ENCODE measurements at regions not wholly inside any gene's neighbourhood (a gene's known extent, or its start where the extent isn't known, plus 50 kb on each side); places are given as distances from the start of the nearest gene placed in this dataset.

DNA sequence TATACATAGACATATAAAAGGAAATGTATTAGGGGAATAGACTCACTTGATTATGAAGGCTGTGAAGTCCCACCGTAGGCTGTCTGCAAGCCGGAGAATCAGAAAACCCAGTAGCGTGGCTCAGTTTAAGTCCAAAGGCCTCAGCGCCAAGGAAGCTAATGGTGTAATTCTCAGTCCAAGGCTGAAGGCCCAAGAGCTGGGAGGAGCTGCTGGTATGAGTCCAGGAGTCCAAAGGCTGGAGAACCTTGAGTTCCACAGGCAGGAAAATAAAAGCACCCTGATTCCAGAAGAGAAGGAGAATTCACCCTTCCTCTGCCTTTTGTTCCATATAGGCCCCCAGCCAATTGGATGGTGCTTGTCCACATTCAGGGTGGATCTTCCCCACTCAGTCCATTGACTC lies 166.2 kb upstream of the TAC1 start:
- no peak overlapping the region for H3K27ac Mint-ChIP-seq
- Histone ChIP-seq H3K9me3 (ENCODE audit: low read length) (no peaks in the 10 kb centered on the region), H3K27me3 (ENCODE audit: insufficient read depth, low read length, poor library complexity, severe bottlenecking) (no peaks in the 10 kb centered on the region), H3K27ac (ENCODE audit: low read depth, low read length) (no peak overlapping the region), H3K4me1 (ENCODE audit: insufficient read depth, low read length) (no peaks in the 10 kb centered on the region), H3K4me3 (ENCODE audit: low read length) (no peak overlapping the region), H3K36me3 (ENCODE audit: insufficient read depth, low read length) (no peaks in the 10 kb centered on the region)
- ChIA-PET POLR2A (no interaction called here), CTCF (no interaction called here)
- H3K9me3 Mint-ChIP-seq, result peaks cover 0 to 8% (median 6%) of the 10 kb centered on the region in 5 donors
- no peaks in the 10 kb centered on the region for H3K27me3 Mint-ChIP-seq
- no peak overlapping the region for H3K4me3 Mint-ChIP-seq
- DNase-seq, result no peak
- H3K36me3 Mint-ChIP-seq, result no peaks in the 10 kb centered on the region
- no peaks in the 10 kb centered on the region for H3K4me1 Mint-ChIP-seq

DNA sequence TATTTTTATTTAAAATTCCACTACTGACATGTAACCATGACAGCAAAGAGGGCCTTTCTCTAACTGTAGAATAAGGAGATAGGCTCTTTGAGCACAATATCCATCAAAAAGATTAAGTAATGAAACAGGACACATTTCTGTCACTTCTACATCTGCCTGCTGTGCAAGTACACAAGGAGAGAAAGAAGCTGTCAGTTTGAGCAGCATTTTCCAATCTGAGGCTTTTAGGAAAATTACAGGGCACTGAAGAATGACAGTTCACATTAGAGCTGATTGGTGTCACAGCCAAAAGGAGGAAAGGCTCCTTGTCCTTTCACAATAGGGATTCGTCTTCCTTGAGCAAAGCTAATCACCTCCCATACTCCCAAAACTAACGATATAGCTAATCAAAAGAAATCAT lies 158.8 kb upstream of the TAC1 start:
- H3K4me1 Mint-ChIP-seq, result no peaks in the 10 kb centered on the region

GRCh38 chr7:97576043-97576442 lies 155.8 kb upstream of the TAC1 start:
- H3K27me3 ChIP-seq (ENCODE audit: insufficient read depth, low read length, poor library complexity, severe bottlenecking), result no peaks in the 10 kb centered on the region
- no peak for DNase-seq
- H3K27ac ChIP-seq (ENCODE audit: low read depth, low read length), result no peak overlapping the region
- Mint-ChIP-seq H3K4me3 (no peak overlapping the region), H3K27me3 (no peaks in the 10 kb centered on the region), H3K36me3 (no peaks in the 10 kb centered on the region), H3K4me1 (no peaks in the 10 kb centered on the region), H3K27ac (no peak overlapping the region), H3K9me3 (no peaks in the 10 kb centered on the region)
- H3K36me3 ChIP-seq (ENCODE audit: insufficient read depth, low read length), result no peaks in the 10 kb centered on the region
- ChIA-PET POLR2A (no interaction called here), CTCF (no interaction called here)
- H3K4me1 ChIP-seq (ENCODE audit: insufficient read depth, low read length), result no peaks in the 10 kb centered on the region
- no peaks in the 10 kb centered on the region for H3K9me3 ChIP-seq (ENCODE audit: low read length)
- H3K4me3 ChIP-seq (ENCODE audit: low read length), result no peak overlapping the region

More for the DNA sequence above, 158.8 kb upstream of the TAC1 start:
- no peaks in the 10 kb centered on the region for H3K27me3 ChIP-seq (ENCODE audit: insufficient read depth, low read length, poor library complexity, severe bottlenecking)
- ChIA-PET CTCF (no interaction called here), POLR2A (no interaction called here)
- H3K36me3 ChIP-seq (ENCODE audit: insufficient read depth, low read length), result no peaks in the 10 kb centered on the region
- no peak overlapping the region for H3K27ac ChIP-seq (ENCODE audit: low read depth, low read length)
- H3K27me3 Mint-ChIP-seq, result no peaks in the 10 kb centered on the region
- H3K4me3 Mint-ChIP-seq, result no peak overlapping the region
- no peak overlapping the region for H3K4me3 ChIP-seq (ENCODE audit: low read length)
- no peak for DNase-seq
- no peaks in the 10 kb centered on the region for H3K9me3 Mint-ChIP-seq
- H3K27ac Mint-ChIP-seq, result no peak overlapping the region
- no peaks in the 10 kb centered on the region for H3K9me3 ChIP-seq (ENCODE audit: low read length)
- H3K4me1 ChIP-seq (ENCODE audit: insufficient read depth, low read length), result no peaks in the 10 kb centered on the region
- no peaks in the 10 kb centered on the region for H3K36me3 Mint-ChIP-seq

DNA sequence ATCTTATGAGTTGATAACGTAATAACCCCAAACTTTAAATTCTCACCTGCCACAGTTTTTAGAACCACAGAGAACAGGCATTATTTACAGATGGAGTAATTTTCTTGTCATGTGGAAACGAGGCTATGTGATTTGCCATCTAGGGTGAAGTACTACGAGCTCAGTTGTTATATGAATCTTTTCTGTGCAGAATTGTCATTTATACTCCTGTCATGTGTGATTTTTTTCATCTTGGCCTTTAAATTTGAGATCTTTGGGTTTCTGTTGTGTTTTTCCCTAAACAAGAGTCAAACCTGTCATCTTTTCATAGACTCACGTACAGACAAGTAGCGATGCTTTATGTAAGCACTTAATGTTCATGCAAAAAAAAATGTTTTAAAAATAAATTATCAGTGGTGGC lies 153.7 kb upstream of the TAC1 start:
- no peaks in the 10 kb centered on the region for H3K4me1 Mint-ChIP-seq
- Histone ChIP-seq H3K9me3 (ENCODE audit: low read length) (no peaks in the 10 kb centered on the region), H3K36me3 (ENCODE audit: insufficient read depth, low read length) (no peaks in the 10 kb centered on the region), H3K4me3 (ENCODE audit: low read length) (no peak overlapping the region), H3K4me1 (ENCODE audit: insufficient read depth, low read length) (no peaks in the 10 kb centered on the region), H3K27me3 (ENCODE audit: insufficient read depth, low read length, poor library complexity, severe bottlenecking) (no peaks in the 10 kb centered on the region), H3K27ac (ENCODE audit: low read depth, low read length) (no peak overlapping the region)
- H3K4me3 Mint-ChIP-seq, result no peak overlapping the region
- peaks cover 0 to 7% (median 3%) of the 10 kb centered on the region in 5 donors for H3K9me3 Mint-ChIP-seq
- ChIA-PET POLR2A (no interaction called here), CTCF (no interaction called here)
- H3K36me3 Mint-ChIP-seq, result no peaks in the 10 kb centered on the region
- H3K27ac Mint-ChIP-seq, result no peak overlapping the region
- DNase-seq, result no peak
- no peaks in the 10 kb centered on the region for H3K27me3 Mint-ChIP-seq

- Mint-ChIP-seq H3K4me3 (no peak overlapping the region), H3K4me1 (no peaks in the 10 kb centered on the region), H3K36me3 (no peaks in the 10 kb centered on the region), H3K27ac (no peak overlapping the region), H3K9me3 (peaks cover 0 to 7% (median 4%) of the 10 kb centered on the region in 5 donors), H3K27me3 (no peaks in the 10 kb centered on the region)
- Histone ChIP-seq H3K9me3 (ENCODE audit: low read length) (no peaks in the 10 kb centered on the region), H3K4me3 (ENCODE audit: low read length) (no peak overlapping the region), H3K36me3 (ENCODE audit: insufficient read depth, low read length) (no peaks in the 10 kb centered on the region), H3K4me1 (ENCODE audit: insufficient read depth, low read length) (no peaks in the 10 kb centered on the region), H3K27ac (ENCODE audit: low read depth, low read length) (no peak overlapping the region), H3K27me3 (ENCODE audit: insufficient read depth, low read length, poor library complexity, severe bottlenecking) (no peaks in the 10 kb centered on the region)
- ChIA-PET POLR2A (no interaction called here), CTCF (no interaction called here)
- DNase-seq, result no peak
Measured at GRCh38 chr7:97580205-97580604, 151.7 kb upstream of the TAC1 start.

DNA sequence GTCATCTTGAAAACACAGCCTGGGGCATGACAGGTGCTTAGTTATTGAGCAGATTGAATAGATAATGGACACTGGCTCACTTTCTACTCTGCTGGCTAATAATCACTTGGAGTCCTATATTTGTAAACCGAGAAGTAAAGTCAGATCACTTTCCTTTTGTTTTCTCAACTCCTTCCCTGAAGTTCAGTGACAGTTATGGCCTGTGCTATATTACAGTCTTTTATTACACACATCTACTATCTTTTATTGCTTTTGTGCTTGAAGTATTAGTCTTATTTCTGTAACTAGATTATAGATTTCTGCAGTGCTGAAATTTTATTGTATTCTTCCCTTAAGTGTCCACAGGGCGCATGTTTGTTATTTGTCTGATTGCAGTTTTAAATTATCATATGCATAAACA lies 136.4 kb upstream of the TAC1 start:
- no peaks in the 10 kb centered on the region for H3K4me1 Mint-ChIP-seq
- H3K4me3 Mint-ChIP-seq, result no peak overlapping the region
- POLR2A ChIA-PET, result no interaction called here

DNA sequence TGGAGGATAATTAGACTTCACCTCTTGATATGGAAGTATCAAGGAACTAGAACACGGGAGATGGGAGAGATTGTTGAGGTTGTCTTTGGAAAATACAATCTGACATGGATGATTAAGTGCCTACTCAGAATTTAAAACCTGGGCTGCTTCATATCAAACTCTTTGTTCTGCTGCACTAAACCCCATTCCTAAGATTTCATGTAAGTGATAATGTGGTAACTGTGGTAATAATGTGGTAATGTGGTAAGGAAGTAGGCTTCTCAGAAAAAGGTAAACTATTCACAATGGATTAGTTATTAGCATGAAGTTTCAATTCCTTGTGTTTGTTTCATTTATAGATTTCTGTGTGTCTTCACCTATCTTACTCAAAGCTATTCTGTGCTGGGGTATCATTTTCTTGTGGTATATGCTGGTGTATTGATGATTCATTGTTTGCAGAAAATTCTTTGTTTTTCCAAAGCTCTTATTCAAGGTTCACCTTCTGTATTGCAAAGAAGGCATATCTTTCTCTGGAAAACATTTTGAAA lies 129.9 kb upstream of the TAC1 start:
- Histone ChIP-seq H3K27me3 (ENCODE audit: insufficient read depth, low read length, poor library complexity, severe bottlenecking) (no peaks in the 10 kb centered on the region), H3K36me3 (ENCODE audit: insufficient read depth, low read length) (no peaks in the 10 kb centered on the region), H3K9me3 (ENCODE audit: low read length) (no peaks in the 10 kb centered on the region), H3K4me3 (ENCODE audit: low read length) (no peak overlapping the region), H3K4me1 (ENCODE audit: insufficient read depth, low read length) (no peaks in the 10 kb centered on the region), H3K27ac (ENCODE audit: low read depth, low read length) (no peak overlapping the region)
- H3K27ac Mint-ChIP-seq, result no peak overlapping the region
- DNase-seq, result no peak
- H3K9me3 Mint-ChIP-seq, result peaks cover 0 to 3% (median 0%) of the 10 kb centered on the region in 5 donors
- no peak overlapping the region for H3K4me3 Mint-ChIP-seq
- POLR2A ChIA-PET, result no interaction called here
- peaks cover 0 to 4% of the 10 kb centered on the region in 2 donors for H3K27me3 Mint-ChIP-seq
- CTCF ChIA-PET, result no interaction called here
- H3K36me3 Mint-ChIP-seq, result no peaks in the 10 kb centered on the region
- H3K4me1 Mint-ChIP-seq, result no peaks in the 10 kb centered on the region

More for the DNA sequence above, 136.4 kb upstream of the TAC1 start:
- CTCF ChIA-PET, result no interaction called here
- H3K27ac ChIP-seq (ENCODE audit: low read depth, low read length), result no peak overlapping the region
- no peak for DNase-seq
- H3K36me3 ChIP-seq (ENCODE audit: insufficient read depth, low read length), result no peaks in the 10 kb centered on the region
- H3K4me1 ChIP-seq (ENCODE audit: insufficient read depth, low read length), result no peaks in the 10 kb centered on the region
- H3K36me3 Mint-ChIP-seq, result no peaks in the 10 kb centered on the region
- no peak overlapping the region for H3K27ac Mint-ChIP-seq
- no peaks in the 10 kb centered on the region for H3K27me3 ChIP-seq (ENCODE audit: insufficient read depth, low read length, poor library complexity, severe bottlenecking)
- H3K9me3 ChIP-seq (ENCODE audit: low read length), result no peaks in the 10 kb centered on the region
- H3K4me3 ChIP-seq (ENCODE audit: low read length), result no peak overlapping the region
- peaks cover 0 to 2% of the 10 kb centered on the region in 2 donors for H3K27me3 Mint-ChIP-seq
- peaks cover 0 to 2% (median 0%) of the 10 kb centered on the region in 5 donors for H3K9me3 Mint-ChIP-seq

DNA sequence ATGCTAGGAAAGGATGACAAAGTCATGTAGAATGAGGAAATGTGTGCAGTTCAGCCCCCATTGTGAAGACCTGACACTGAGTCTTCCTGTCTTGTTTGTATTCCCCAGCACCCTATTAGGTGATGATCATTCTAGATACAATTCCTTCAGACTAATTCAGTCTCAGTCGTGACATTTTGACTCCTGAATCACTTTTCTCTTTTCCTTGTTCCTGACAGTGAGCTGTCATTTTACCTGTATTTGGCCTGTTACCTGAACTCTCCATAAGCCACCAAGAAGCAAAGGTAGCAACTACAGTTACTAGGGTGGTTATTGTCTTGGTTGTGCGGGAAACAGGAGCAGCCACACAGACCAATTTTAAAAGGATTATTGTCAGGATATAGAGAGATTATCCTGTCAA lies 111.4 kb upstream of the TAC1 start:
- Mint-ChIP-seq H3K9me3 (peaks cover 0 to 2% (median 0%) of the 10 kb centered on the region in 5 donors), H3K4me1 (no peaks in the 10 kb centered on the region), H3K27ac (no peak overlapping the region), H3K4me3 (no peak overlapping the region), H3K36me3 (no peaks in the 10 kb centered on the region), H3K27me3 (peaks cover under 1 to 4% of the 10 kb centered on the region in 2 donors)
- Histone ChIP-seq H3K36me3 (ENCODE audit: insufficient read depth, low read length) (no peaks in the 10 kb centered on the region), H3K27me3 (ENCODE audit: insufficient read depth, low read length, poor library complexity, severe bottlenecking) (no peaks in the 10 kb centered on the region), H3K9me3 (ENCODE audit: low read length) (no peaks in the 10 kb centered on the region), H3K4me1 (ENCODE audit: insufficient read depth, low read length) (no peaks in the 10 kb centered on the region), H3K4me3 (ENCODE audit: low read length) (no peak overlapping the region), H3K27ac (ENCODE audit: low read depth, low read length) (no peak overlapping the region)
- CTCF ChIA-PET, result no interaction called here
- POLR2A ChIA-PET, result no interaction called here
- DNase-seq, result no peak

GRCh38 chr7:97623333-97623732 lies 108.6 kb upstream of the TAC1 start:
- Mint-ChIP-seq H3K36me3 (no peaks in the 10 kb centered on the region), H3K4me1 (no peaks in the 10 kb centered on the region), H3K9me3 (peaks cover 0 to 7% (median 3%) of the 10 kb centered on the region in 5 donors), H3K27ac (no peak overlapping the region), H3K4me3 (no peak overlapping the region), H3K27me3 (peaks cover 5 to 6% of the 10 kb centered on the region in 2 donors)
- no peak overlapping the region for H3K4me3 ChIP-seq (ENCODE audit: low read length)
- ChIA-PET CTCF (no interaction called here), POLR2A (no interaction called here)
- no peak overlapping the region for H3K27ac ChIP-seq (ENCODE audit: low read depth, low read length)
- no peaks in the 10 kb centered on the region for H3K27me3 ChIP-seq (ENCODE audit: insufficient read depth, low read length, poor library complexity, severe bottlenecking)
- no peaks in the 10 kb centered on the region for H3K4me1 ChIP-seq (ENCODE audit: insufficient read depth, low read length)
- no peak for DNase-seq
- no peaks in the 10 kb centered on the region for H3K9me3 ChIP-seq (ENCODE audit: low read length)
- no peaks in the 10 kb centered on the region for H3K36me3 ChIP-seq (ENCODE audit: insufficient read depth, low read length)

Data from CD8-positive, alpha-beta memory T cell (primary cell).